Ascending aorta (tissue), 2 donors: ENCODE measurements at regions not wholly inside any gene's neighbourhood (a gene's known extent, or its start where the extent isn't known, plus 50 kb on each side); places are given as distances from the start of the nearest gene placed in this dataset.

Source experiments
- DNase-seq, 2 donors: peaks; one replicate each; pipeline ENCODE4 v3.0.0-alpha.2; 2019; ENCODE audit warnings: low spot score in 2 of 2
- H3K27ac ChIP-seq, 2 donors: fragments of 200-600 bp; sonication (generic); one replicate each; pipeline ENCODE4 v1.5.1; 2016 to 2017; ENCODE audit warnings: mild to moderate bottlenecking in 1 of 2
- H3K27me3 ChIP-seq: fragments of 200-600 bp; sonication (generic); one replicate; pipeline ENCODE4 v1.5.1; 2017
- H3K36me3 ChIP-seq, 2 donors: fragments of 200-600 bp; sonication (generic); one replicate each; pipeline ENCODE4 v1.5.1; 2016
- H3K4me1 ChIP-seq, 2 donors: fragments of 200-600 bp; sonication (generic); one replicate each; pipeline ENCODE4 v1.5.1; 2016 to 2017; ENCODE audit warnings: mild to moderate bottlenecking in 1 of 2
- H3K4me3 ChIP-seq, 2 donors: fragments of 200-600 bp; sonication (generic); one replicate each; pipeline ENCODE4 v1.5.1; 2016 to 2017; ENCODE audit warnings: mild to moderate bottlenecking in 1 of 2
- H3K9me3 ChIP-seq, 2 donors: fragments of 200-600 bp; sonication (generic); one replicate each; pipeline ENCODE4 v1.5.1; 2016
- CTCF ChIP-seq, 3 experiments: fragments of 200-600 bp in 2 of 3; fragments of 450-650 bp in 1 of 3; sonication (generic) in 2 of 3; IDR thresholded peaks; one replicate each; pipeline ENCODE4 v1.5.1; 2016 to 2019; ENCODE audit warnings: antibody characterized with exemption in 3 of 3, mild to moderate bottlenecking in 1 of 3, moderate library complexity in 1 of 3
- intact Hi-C: fragments of 100-400 bp; cut with DNase I; formaldehyde crosslinking; loops from one replicate; pipeline ENCODE4 v1.15.1; 2023

- no peak for DNase-seq
- intact Hi-C loops: no loop called here
- Histone ChIP-seq H3K36me3 (no peaks in the 10 kb centered on the region), H3K4me1 (no peaks in the 10 kb centered on the region), H3K9me3 (peaks cover 24 to 37% of the 10 kb centered on the region in 2 donors), H3K27ac (no peak overlapping the region), H3K4me3 (no peak overlapping the region), H3K27me3 (no peaks in the 10 kb centered on the region)
- no peak for TF ChIP-seq CTCF (IDR thresholded peaks at IDR 0.05)
Observed at GRCh38 chrX:39030636-39031035, 229.4 kb downstream of the MID1IP1 start.

GRCh38 chrX:39039890-39040289, 238.6 kb downstream of the MID1IP1 start:
- Histone ChIP-seq H3K27ac (no peak overlapping the region), H3K4me3 (no peak overlapping the region), H3K36me3 (no peaks in the 10 kb centered on the region), H3K4me1 (no peaks in the 10 kb centered on the region), H3K9me3 (no peaks in the 10 kb centered on the region), H3K27me3 (no peaks in the 10 kb centered on the region)
- no peak for DNase-seq
- intact Hi-C loops: no loop called here
- TF ChIP-seq CTCF (IDR thresholded peaks at IDR 0.05): no peak

GRCh38 chrX:39043838-39044550, 242.7 kb downstream of the MID1IP1 start:
- Histone ChIP-seq H3K9me3 (no peaks in the 10 kb centered on the region), H3K27ac (no peak overlapping the region), H3K4me3 (no peak overlapping the region), H3K36me3 (no peaks in the 10 kb centered on the region), H3K4me1 (no peaks in the 10 kb centered on the region), H3K27me3 (no peaks in the 10 kb centered on the region)
- no peak for TF ChIP-seq CTCF (IDR thresholded peaks at IDR 0.05)
- intact Hi-C loops: no loop called here
- no peak for DNase-seq

GRCh38 chrX:39047174-39047573, 245.9 kb downstream of the MID1IP1 start:
- Histone ChIP-seq H3K4me1 (no peaks in the 10 kb centered on the region), H3K36me3 (no peaks in the 10 kb centered on the region), H3K9me3 (no peaks in the 10 kb centered on the region), H3K27me3 (no peaks in the 10 kb centered on the region), H3K4me3 (no peak overlapping the region), H3K27ac (no peak overlapping the region)
- intact Hi-C loops: no loop called here
- no peak for DNase-seq
- TF ChIP-seq CTCF (IDR thresholded peaks at IDR 0.05): no peak

GRCh38 chrX:39049975-39050374, 248.7 kb downstream of the MID1IP1 start:
- intact Hi-C loops: no loop called here
- no peak for TF ChIP-seq CTCF (IDR thresholded peaks at IDR 0.05)

GRCh38 chrX:39050427-39050826, 249.2 kb downstream of the MID1IP1 start:
- intact Hi-C loops: no loop called here
- no peaks in the 10 kb centered on the region for H3K9me3 ChIP-seq
- H3K36me3 ChIP-seq: no peaks in the 10 kb centered on the region
- H3K4me3 ChIP-seq: no peak overlapping the region
- H3K27ac ChIP-seq: no peak overlapping the region
- no peaks in the 10 kb centered on the region for H3K27me3 ChIP-seq
- TF ChIP-seq CTCF (IDR thresholded peaks at IDR 0.05): no peak
- DNase-seq: no peak
- H3K4me1 ChIP-seq: no peaks in the 10 kb centered on the region

More at GRCh38 chrX:39049975-39050374, 248.7 kb downstream of the MID1IP1 start:
- Histone ChIP-seq H3K4me1 (no peaks in the 10 kb centered on the region), H3K27me3 (no peaks in the 10 kb centered on the region), H3K27ac (no peak overlapping the region), H3K4me3 (no peak overlapping the region), H3K36me3 (no peaks in the 10 kb centered on the region), H3K9me3 (no peaks in the 10 kb centered on the region)
- no peak for DNase-seq
